Neural crest cell (in vitro differentiated cells): ENCODE measurements at regions not wholly inside any gene's neighbourhood (a gene's known extent, or its start where the extent isn't known, plus 50 kb on each side); places are given as distances from the start of the nearest gene placed in this dataset.

Experiments used
- DNase-seq: peaks from one replicate; pipeline ENCODE4 v3.0.0; 2021; ENCODE audit warnings: low read depth, mixed read lengths, low spot score
- H3K27ac Mint-ChIP-seq: one replicate; pipeline ENCODE4 v1.8.0; 2021; ENCODE audit warnings: mild to moderate bottlenecking, mixed read lengths; ENCODE audit not compliant: unreplicated experiment
- H3K27me3 Mint-ChIP-seq: 2 replicates; pipeline ENCODE4 v1.8.0; 2021; ENCODE audit warnings: low read depth, mild to moderate bottlenecking, mixed read lengths
- H3K36me3 Mint-ChIP-seq: 2 replicates; pipeline ENCODE4 v1.8.0; 2021; ENCODE audit warnings: low read depth, mild to moderate bottlenecking, mixed read lengths
- H3K4me1 Mint-ChIP-seq: 2 replicates; pipeline ENCODE4 v1.8.0; 2021; ENCODE audit warnings: mixed read lengths
- H3K4me3 Mint-ChIP-seq: one replicate; pipeline ENCODE4 v1.8.0; 2021; ENCODE audit warnings: mild to moderate bottlenecking, mixed read lengths
- H3K9me3 Mint-ChIP-seq: 2 replicates; pipeline ENCODE4 v1.8.0; 2021; ENCODE audit warnings: mixed read lengths
- TF ChIP-seq, protein P1 (sequence below): fragments of 200-600 bp; sonication (generic); conservative IDR thresholded peaks from 2 replicates; pipeline ENCODE4 v1.5.0; 2021; ENCODE audit warnings: antibody characterized with exemption, mild to moderate bottlenecking

GRCh38 chr14:97782871-97783414 is 985.8 kb downstream of the VRK1 start:
- Mint-ChIP-seq H3K36me3 (peaks cover 2% of the 10 kb centered on the region), H3K9me3 (peaks cover 9% of the 10 kb centered on the region), H3K4me3 (no peak overlapping the region), H3K27me3 (no peaks in the 10 kb centered on the region), H3K4me1 (peaks cover 5% of the 10 kb centered on the region), H3K27ac (no peak overlapping the region)
- TF ChIP-seq, protein P1, sequence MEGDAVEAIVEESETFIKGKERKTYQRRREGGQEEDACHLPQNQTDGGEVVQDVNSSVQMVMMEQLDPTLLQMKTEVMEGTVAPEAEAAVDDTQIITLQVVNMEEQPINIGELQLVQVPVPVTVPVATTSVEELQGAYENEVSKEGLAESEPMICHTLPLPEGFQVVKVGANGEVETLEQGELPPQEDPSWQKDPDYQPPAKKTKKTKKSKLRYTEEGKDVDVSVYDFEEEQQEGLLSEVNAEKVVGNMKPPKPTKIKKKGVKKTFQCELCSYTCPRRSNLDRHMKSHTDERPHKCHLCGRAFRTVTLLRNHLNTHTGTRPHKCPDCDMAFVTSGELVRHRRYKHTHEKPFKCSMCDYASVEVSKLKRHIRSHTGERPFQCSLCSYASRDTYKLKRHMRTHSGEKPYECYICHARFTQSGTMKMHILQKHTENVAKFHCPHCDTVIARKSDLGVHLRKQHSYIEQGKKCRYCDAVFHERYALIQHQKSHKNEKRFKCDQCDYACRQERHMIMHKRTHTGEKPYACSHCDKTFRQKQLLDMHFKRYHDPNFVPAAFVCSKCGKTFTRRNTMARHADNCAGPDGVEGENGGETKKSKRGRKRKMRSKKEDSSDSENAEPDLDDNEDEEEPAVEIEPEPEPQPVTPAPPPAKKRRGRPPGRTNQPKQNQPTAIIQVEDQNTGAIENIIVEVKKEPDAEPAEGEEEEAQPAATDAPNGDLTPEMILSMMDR: no peak
- no peak for DNase-seq

DNA sequence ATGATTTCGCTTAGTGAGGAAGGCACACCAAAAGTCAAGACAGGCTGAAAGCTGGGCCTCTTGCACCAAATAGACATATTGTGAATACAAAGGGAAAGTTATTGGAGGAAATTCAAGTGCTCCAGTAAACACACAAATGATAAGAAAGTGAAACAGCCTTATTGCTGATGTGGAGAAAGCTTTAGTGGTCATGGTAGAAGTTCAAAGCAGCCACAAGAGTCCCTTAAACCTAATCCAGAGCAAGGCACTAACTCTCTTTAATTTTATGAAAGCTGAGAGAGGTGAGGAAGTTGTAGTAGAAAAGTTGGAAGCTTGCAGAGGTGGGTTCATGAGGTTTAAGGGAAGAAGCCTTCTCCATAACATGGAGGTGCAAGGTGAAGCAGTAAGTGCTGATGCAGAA is 988.3 kb downstream of the VRK1 start:
- Mint-ChIP-seq H3K27ac (no peak overlapping the region), H3K4me3 (no peak overlapping the region), H3K9me3 (peaks cover 9% of the 10 kb centered on the region), H3K36me3 (peaks cover 2% of the 10 kb centered on the region), H3K4me1 (peaks cover 5% of the 10 kb centered on the region), H3K27me3 (no peaks in the 10 kb centered on the region)
- no peak for DNase-seq
- TF ChIP-seq, protein P1: no peak

DNA sequence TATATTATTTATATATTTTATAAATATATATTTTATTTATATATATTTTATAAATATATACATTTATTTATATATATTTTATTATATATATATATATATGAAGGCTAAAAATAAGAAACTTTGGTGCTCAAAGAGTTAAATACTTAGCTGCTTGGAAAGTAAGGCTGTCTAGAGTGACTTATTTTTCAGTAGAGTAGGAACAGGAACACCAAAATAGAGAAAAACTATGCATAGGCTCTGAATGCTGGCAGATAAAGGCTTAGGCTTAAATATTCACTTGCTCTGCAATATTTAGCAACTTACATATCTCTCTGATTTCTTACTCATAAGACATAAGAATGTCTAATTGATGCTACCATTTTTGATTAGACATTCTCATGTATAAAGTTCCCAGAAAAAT is 991.2 kb downstream of the VRK1 start:
- Mint-ChIP-seq H3K4me1 (no peaks in the 10 kb centered on the region), H3K36me3 (no peaks in the 10 kb centered on the region), H3K27ac (no peak overlapping the region), H3K4me3 (no peak overlapping the region), H3K9me3 (peaks cover 7% of the 10 kb centered on the region), H3K27me3 (no peaks in the 10 kb centered on the region)
- TF ChIP-seq, protein P1: no peak
- no peak for DNase-seq

- H3K4me3 Mint-ChIP-seq: no peak overlapping the region
- no peak overlapping the region for H3K27ac Mint-ChIP-seq
- peaks cover 7% of the 10 kb centered on the region for H3K9me3 Mint-ChIP-seq
- TF ChIP-seq, protein P1: no peak
- DNase-seq: no peak
- no peaks in the 10 kb centered on the region for H3K27me3 Mint-ChIP-seq
- H3K36me3 Mint-ChIP-seq: no peaks in the 10 kb centered on the region
- H3K4me1 Mint-ChIP-seq: no peaks in the 10 kb centered on the region
Observed at GRCh38 chr14:97788846-97789526, 991.8 kb downstream of the VRK1 start.

DNA sequence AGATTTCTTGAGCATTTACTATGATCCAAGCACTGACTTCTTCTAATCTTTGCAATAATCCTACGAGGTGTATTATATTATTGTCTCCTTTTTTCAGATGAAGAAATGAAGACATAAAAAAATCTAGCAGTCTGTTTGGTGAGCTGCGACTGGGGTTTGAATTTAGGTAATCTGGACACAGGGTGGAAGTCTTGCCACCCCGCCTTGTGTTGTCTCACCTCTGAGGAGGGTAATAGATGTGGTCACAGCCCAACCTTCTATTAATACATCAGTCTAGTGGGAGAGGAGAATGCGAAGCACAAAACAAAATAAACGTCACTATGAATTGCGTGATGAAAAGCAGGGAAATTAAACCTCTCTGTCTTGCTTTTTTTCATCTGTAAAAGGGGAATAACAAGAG is 993.9 kb downstream of the VRK1 start:
- H3K27ac Mint-ChIP-seq: no peak overlapping the region
- TF ChIP-seq, protein P1: no peak
- DNase-seq: no peak
- peaks cover under 1% of the 10 kb centered on the region for H3K27me3 Mint-ChIP-seq
- no peaks in the 10 kb centered on the region for H3K9me3 Mint-ChIP-seq
- no peaks in the 10 kb centered on the region for H3K36me3 Mint-ChIP-seq
- H3K4me1 Mint-ChIP-seq: no peaks in the 10 kb centered on the region
- no peak overlapping the region for H3K4me3 Mint-ChIP-seq
